Pons (tissue), 1 donor: ENCODE measurements at regions not wholly inside any gene's neighbourhood (a gene's known extent, or its start where the extent isn't known, plus 50 kb on each side); places are given as distances from the start of the nearest gene placed in this dataset.
"Not testable (repeated sequence)": the region's sequence is repeated elsewhere in the genome, so short reads cannot be mapped to it uniquely, and the experiment has no call there.

Source experiments
- DNase-seq: peaks from one replicate; pipeline ENCODE4 v3.0.0-alpha.2; 2016; ENCODE audit warnings: low spot score

DNA sequence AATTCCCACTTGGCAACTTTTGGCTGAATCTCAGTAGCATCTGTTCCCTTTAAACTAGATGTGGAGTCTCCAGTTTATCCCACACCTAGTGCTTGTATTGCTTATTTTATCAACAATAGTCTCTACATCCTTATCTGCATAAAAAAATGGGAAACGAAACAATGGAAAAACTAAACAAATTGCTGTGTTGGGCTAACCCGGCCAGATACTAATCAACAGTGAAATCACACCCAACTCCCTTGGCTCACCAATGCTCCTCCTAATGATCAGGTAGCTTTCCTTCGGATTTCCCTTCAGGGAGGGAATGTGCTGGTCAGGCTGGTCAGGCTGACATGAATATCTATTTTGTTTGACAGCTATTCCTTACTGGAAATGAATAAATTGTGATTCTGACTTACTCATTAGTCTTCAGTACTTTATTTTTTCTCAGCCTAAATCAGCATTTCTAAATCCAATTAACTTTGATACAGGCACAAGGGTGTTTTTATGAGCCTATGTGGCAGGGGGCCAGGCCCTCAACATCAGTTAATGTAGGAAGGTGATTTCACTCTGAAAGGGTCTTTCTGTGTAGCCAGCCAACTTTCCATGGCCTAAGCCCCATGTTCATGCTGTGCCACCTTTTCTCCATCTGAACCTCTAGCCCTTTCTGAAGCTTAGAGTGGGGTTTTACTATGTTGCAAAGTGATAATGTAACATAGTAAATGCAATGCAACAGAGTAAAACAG lies 170.5 kb upstream of the NPSR1 start:
- DNase-seq: no peak

DNA sequence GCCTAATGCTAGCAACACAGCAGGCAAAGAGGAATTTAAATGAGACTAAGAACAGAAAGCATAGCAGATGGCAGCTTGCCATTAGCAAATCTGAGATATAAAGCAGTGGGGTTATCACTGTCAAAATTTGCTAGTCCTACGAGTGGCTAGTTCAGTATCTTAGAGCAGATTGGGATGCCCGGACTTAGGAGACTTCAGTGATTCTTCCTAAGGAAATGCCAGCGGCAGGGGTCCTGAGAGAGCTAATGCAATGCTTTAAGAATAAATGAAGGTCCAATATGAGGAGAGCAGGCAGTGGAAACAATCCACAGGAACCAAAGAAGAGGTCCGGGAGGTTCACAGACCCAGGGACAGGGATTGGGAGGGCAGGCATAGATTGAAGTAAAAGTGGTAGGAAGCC lies 169.3 kb upstream of the NPSR1 start:
- DNase-seq: no peak

DNA sequence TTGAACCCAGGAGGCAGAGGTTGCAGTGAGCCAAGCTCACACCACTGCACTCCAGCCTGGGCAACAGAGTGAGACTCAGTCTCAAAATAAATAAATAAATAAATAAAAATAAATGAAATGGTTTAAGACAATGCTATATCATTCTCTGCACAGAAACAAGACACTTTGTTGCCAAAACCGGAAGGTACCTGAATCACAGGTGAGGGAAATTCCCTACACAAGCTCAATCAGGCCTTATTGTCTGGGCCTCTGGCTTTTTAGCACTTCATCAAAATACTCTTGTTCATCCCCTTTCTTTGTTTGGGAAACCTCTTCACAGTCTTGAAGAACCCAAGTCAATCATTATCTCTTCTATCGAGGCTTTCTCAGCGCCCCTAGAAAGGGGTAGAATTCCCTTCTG lies 166.1 kb upstream of the NPSR1 start:
- DNase-seq: no peak

DNA sequence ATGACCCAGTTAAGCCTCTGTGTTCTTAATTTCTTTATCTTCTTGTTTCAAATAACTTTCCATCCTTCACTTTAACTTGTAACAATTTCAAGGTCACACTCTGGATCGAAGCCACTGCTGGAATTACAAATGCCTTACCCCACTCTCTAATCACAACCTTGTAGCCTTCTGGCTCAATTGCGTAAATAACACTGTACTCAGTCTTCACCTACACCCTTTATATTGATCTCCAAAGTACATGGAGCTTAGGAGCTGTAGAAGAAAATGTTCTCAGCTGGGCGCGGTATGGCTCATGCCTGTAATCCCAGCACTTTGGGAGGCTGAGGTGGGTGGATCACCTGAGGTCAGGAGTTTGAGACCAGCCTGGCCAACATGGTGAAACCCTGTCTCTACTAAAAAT lies 164.3 kb upstream of the NPSR1 start:
- DNase-seq: no peak

DNA sequence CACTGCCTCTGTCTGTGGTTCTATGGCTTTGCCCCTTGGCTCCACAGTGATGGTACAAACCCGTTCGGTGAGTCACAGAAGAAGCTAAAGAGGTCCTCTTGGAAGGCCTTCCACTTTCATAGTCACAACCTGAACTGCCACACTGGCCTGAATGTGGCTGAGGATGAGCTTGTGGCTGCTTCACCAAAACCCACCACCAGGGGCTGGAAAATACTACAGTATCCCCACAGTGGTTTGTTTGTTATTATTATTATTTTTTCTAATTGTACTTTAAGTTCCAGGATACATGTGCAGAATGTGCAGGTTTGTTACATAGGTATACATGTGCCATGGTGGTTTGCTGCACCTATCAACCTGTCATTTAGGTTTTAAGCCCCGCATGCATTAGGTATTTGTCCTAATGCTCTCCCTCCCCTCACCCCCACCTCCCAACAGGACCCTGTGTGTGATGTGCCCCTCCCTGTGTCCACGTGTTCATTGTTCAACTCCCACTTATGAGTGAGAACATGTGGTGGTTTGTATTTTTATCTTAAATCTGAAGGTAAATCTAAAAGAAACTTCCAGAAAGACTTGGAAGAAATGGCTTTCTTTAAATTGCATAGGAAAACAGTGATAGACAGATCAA lies 160.8 kb upstream of the NPSR1 start:
- no peak for DNase-seq

DNA sequence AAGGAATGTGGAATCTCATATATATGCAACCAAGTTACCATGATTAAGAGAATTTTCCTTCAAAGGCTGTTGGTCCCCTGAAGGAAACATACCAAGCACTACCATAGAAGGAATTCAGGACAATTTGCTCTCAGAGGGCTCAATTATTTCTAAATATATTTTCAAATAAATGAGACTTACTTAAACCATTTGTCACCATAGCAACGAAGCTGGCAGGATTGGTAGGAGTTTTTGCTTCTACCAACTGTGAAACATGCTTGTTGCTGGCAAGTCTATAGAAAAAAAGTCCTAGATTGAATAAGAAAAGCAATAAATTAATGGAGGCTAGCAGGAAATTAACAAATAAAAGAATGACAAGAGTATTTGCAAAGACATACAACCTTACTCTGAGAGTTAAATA lies 156.9 kb upstream of the NPSR1 start:
- DNase-seq: no peak

DNA sequence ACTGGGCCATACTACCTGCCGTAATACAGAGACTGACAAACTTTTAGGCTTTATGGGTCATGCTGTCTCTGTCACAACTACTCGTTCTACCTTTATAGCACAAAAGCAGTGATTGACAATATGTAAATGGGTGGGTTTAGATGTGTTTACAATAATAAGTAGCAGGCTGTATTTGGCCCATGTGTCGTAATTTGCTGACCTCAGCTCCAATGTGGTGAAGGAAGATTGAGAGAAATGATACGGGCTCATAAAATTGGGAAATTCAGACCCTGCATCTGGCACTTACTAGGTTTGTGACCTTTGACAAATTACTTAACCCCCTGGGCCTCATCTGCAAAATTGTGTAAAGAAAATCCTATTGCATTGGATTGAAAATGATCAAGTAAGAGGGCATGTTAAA lies 150.8 kb upstream of the NPSR1 start:
- DNase-seq: no peak

DNA sequence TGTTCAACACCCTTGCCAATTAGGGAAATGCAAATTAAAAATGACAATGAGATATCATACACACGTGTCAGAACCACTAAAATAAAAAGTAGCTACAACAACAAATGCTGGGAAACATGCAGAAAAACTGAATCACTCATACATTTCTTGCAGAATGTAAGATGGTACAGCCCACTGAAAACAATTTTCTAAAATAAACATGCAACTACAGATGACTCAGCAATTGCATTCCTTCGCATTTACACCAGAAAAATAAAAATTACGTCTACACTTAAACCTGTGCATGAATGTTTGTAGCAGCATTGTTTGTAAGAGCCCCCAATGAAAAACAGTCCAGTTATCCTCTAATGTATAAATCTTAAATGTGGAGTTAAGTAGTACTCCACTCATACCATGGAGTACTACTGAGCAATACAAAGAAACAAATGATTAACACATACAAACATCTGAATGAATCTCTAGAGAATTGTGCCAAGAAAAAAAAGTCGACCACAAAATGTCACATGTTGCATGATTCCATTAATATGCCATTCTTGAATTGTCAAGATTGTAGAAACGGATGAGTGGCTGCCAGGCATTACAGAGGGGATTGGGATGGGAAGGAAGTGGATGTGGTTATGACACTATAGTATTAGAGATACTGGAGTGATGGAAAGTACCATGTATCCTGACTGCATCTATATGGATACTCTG lies 134.6 kb upstream of the NPSR1 start:
- DNase-seq: no peak

DNA sequence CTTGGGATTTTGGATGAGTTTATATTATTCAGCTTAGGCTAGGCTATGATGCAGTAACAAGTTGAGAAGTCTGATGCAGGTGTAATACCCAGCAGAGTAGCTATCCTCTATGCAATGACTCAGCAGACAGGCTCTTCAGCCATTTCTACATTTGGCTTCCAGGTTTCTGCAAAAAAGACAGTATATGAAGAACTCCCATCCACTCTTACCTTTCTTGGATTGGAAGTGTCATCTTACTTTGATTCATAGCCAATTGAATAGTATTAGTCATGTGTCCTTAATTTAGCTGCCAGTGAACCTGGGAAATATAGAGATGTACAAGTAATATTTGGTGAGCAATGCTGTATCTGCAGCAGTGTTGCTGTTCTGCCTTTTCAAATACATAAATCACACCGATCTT lies 127.8 kb upstream of the NPSR1 start:
- DNase-seq: no peak

DNA sequence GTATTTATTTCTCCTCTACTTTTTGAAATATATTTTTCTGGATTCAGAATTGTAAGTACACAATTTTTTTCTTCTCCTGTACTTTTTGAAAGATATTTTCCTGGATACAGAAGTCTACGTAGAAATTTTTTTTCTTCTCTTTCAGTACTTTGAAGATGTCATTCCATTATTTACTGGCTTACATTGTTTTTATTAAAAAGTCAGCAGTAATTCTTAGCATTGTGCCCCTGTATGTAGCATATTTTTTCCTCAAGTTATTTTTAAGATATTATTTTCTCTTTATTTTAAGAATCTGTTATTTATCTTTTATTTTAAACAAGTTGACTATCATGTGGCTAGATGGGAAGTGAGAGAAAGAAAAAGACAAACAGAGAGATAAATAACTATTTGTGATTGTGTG lies 119.0 kb upstream of the NPSR1 start:
- DNase-seq: no peak

DNA sequence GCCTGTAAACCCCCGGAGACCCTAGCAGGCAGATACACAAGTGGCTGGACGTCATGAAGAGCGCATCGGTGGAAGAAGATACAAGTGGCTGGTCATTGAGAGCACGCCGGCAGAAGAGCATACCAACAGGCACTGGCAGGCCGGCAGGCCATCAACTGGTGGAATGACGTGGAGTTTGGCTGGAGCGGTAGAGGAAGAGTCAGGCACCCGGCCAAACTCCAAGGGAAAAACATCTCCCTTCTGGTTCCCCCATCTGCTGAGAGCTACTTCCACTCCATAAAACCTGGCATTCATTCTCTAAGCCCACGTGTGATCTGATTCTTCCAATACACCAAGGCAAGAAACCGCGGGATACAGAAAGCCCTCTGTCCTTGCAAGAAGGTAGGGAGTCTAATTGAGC lies 113.4 kb upstream of the NPSR1 start:
- DNase-seq: peak; percentile 24

DNA sequence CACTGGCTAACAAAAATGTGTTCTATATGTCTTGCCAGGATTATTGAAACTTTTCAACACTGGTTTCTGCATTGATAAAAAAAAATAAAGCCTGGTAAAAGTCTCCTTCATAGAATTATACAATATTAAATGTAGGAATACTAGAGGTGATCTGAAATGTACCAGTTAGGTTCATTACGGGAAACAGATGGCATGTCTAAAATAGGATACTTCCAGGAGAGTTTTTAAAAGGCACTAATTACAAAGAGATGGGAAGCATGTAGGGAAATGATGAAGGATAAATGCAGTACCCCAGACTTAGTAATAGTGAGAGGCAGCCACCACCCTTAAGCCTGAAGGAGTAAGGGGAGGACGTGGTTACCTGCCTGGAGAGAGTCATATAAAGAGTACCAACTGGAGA lies 107.0 kb upstream of the NPSR1 start:
- no peak for DNase-seq

DNA sequence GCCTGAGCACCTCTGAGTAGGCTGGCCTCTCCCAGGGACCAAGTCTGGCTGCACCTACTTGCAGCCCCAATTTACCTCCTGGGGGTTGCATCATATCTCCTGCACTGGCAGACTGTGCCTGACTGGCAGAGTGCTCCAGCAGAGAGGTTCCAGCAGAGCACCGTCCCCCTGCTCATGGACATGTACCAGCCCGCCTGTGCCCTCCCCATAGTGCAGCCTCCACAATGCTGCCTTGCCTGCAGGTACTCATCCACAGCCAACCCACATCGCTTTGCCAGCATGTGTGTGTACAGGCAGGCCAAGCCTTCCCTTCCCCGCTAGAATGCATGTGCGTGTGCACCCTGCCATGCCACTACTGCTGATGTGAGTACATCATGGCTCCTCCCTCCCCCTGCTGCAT lies 105.5 kb upstream of the NPSR1 start:
- no peak for DNase-seq

DNA sequence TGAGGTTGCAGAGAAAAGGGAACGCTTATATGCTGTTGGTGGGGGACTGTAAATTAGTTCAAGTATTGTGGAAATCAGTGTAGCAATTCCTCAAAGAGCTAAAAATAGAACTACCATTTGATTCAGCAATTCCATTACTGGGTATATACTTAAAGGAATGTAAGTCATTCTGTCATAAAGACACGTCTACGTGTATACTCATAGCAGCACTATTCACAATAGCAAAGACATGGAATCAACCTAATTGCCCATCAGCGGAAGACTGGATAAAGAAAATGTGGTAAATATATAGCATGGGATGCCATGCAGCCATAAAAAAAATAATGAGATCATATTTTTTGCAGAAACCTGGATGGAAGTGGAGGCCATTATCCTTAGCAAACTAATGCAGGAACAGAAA lies 100.0 kb upstream of the NPSR1 start:
- no peak for DNase-seq

DNA sequence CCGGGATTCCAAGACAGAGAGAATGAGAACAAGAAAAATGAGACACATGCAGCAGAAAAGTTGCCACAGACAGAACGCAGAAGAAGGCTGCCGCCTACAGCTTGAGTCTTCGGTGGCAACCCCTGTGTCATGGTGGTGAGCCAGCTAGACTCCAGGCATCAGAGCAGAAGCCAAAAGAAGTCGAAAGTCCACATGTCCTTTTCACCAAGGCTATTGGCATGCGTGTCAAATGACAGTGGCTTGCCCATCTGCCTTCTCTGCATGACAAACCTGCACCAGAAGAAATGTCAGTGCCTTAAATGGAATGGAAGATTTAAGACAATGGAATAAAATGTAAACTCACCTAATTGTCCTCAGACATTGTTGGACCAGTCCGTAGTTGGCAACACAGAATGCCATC lies 93.9 kb upstream of the NPSR1 start:
- DNase-seq: no peak

DNA sequence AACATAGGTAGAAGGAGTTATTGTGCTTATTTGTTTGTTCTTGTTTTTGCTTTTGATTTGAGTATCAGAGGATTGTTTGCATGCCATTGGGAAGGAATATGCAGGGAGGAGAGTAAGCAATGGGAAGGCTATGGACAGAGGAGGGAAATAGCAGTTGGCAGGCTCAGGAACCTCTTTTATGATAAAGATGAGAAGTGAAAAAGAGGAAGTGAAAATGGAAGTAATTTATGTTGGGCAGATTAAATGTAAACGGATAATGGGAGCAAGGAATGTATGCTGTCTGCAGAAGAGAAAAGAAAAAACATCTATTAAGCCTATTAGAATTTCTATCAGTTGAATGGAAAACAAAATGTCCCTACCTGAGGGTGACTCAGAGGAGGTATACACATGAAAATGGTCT lies 90.1 kb upstream of the NPSR1 start:
- no peak for DNase-seq

DNA sequence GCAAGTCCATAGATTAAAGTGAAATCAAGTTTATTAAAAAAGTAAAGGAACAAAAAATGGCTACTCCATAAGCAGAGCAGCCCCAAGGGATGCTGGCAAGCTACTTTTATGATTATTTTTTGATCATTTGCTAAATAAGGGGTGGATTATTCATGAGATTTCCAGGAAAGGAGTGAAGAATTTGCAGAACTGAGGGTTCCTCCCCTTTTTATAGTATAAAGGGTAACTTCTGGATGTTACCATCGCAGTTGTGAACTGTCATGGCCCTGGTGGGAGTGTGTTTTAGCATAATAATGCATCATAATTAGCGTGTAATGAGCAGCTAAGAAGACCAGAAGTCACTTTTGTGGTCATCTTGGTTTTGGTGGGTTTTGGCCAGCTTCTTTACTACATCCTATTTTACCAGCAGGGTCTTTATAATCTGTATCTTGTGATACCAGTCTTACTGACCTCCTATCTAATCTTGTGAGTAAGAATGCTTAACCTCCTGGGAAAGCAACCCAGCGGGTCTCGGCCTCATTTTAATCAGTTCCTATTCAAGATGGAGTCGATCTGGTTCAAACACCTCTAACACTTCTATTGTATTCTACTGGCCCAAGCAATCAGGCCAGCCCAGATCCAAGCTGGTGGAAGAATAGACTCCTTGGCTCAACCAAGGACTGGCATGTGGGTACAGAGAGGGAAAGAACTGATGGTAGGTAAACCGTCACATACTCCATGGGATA lies 87.9 kb upstream of the NPSR1 start:
- no peak for DNase-seq

DNA sequence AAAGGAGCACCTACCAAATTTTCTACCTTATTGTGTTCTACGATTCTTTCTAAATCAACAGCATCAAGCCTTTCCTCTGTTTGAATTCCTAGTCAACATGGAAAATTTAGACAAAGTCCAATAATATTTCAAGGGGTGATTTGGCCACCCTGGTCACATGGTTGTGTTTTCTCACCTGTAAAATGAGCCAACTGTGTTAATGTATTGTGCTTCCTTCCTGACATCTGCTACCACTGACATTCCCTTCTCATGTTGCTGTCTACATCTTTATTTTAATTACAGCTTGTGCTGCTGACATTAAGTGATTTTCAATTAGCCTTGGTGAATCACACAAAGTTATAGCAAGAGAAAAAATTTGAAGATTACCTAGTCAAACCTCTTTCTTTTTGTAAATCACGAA lies 83.0 kb upstream of the NPSR1 start:
- DNase-seq: no peak

DNA sequence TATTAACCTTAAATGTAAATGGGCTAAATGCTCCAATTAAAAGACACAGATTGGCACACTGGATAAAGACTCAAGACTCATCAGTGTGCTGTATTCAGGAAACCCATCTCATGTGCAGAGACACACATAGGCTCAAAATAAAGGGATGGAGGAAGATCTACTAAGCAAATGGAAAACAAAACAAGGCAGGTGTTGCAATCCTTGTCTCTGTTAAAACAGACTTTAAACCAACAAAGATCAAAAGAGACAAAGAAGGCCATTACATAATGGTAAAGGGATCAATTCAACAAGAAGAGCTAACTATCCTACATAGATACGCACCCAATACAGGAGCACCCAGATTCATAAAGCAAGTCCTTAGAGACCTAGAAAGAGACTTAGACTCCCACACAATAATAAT lies 80.1 kb upstream of the NPSR1 start:
- not testable (repeated sequence) for DNase-seq

DNA sequence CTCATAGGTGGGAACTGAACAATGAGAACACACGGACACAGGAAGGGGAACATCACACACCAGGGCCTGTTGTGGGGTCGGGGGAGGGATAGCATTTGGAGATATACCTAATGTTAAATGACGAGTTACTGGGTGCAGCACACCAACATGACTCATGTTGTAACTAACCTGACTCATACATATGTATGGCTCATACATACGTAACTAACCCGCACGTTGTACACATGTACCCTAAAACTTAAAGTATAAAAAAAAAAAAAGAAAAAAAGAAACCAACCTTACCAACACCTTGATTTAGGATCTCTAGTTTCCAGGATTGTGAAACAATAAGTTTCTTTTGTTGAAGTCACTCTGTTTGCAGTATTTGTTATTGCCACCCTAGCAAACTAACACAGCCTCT lies 76.3 kb upstream of the NPSR1 start:
- not testable (repeated sequence) for DNase-seq

DNA sequence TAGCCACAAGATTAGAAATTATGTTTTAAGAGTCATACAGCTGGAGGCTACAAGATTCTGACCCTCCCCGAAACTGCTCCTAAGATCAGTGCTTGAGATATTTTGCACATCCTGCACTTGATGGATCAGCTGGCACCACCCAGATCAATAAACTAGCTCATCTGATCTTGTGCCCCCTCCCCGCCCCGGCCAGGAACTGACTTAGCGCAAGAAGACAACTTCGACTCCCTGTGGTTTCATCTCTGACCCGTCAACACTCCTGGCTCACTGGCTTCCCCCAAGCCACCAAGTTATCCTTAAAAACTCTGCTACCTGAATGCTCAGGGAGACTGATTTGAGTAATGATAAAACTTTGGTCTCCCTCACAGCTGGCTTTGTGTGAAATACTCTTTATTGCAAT lies 73.5 kb upstream of the NPSR1 start:
- DNase-seq: no peak

DNA sequence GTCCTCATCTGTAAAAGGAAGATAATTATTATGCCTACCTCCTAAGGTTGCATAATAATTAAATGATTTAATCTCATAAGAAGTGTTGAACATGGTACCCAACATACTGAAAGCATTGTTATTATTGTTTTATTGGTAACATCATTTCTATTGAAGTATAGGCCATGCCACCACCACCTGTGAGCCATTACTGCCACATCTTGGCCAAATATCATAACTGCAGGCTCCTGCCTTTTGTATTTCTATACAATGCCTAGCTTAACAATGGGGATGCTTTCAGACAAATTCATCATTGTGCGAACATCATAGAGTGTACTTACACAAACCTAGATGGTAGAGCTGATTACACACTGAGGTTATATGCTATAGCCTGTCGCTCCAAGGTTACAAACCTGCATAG lies 61.1 kb upstream of the NPSR1 start:
- DNase-seq: no peak
